ENCODE measurements at regions not wholly inside any gene's neighbourhood (a gene's known extent, or its start where the extent isn't known, plus 50 kb on each side); places are given as distances from the start of the nearest gene placed in this dataset.

- Histone ChIP-seq H3K27me3 (ENCODE audit: control insufficient read depth, insufficient read depth) (no peaks in the 10 kb centered on the region), H3K9me3 (ENCODE audit: control insufficient read depth, low read length) (no peaks in the 10 kb centered on the region), H3K4me3 (ENCODE audit: low read length) (no peak overlapping the region), H3K4me1 (ENCODE audit: control insufficient read depth, insufficient read depth, low read length) (no peaks in the 10 kb centered on the region), H3K27ac (ENCODE audit: low read length) (no peak overlapping the region)
- ATAC-seq = no peak
- DNase-seq = no peak
- intact Hi-C loops (cut with DNase I) = no loop called here
- 61% methylated on average over 5 of the region's 5 CpGs for WGBS
These were observed 312.3 kb downstream of the HAO1 start for GRCh38 chr20:7627734-7628663.

GRCh38 chr20:7629880-7630279 is 310.4 kb downstream of the HAO1 start:
- no peak overlapping the region for H3K27ac ChIP-seq (ENCODE audit: low read length)
- intact Hi-C loops (cut with DNase I) = no loop called here
- no peak for ATAC-seq
- no peak for DNase-seq
- no peaks in the 10 kb centered on the region for H3K9me3 ChIP-seq (ENCODE audit: control insufficient read depth, low read length)
- H3K4me1 ChIP-seq (ENCODE audit: control insufficient read depth, insufficient read depth, low read length) = no peaks in the 10 kb centered on the region
- 53% methylated on average over 1 of the region's 1 CpG for WGBS
- no peak overlapping the region for H3K4me3 ChIP-seq (ENCODE audit: low read length)
- H3K27me3 ChIP-seq (ENCODE audit: control insufficient read depth, insufficient read depth) = no peaks in the 10 kb centered on the region

GRCh38 chr20:7637184-7637583 is 303.1 kb downstream of the HAO1 start:
- intact Hi-C loops (cut with DNase I) = no loop called here
- peak in 1 of 2 donors; percentile 40 for ATAC-seq
- no peak for DNase-seq
- Histone ChIP-seq H3K27me3 (ENCODE audit: control insufficient read depth, insufficient read depth) (no peaks in the 10 kb centered on the region), H3K27ac (ENCODE audit: low read length) (no peak overlapping the region), H3K9me3 (ENCODE audit: control insufficient read depth, low read length) (no peaks in the 10 kb centered on the region), H3K4me3 (ENCODE audit: low read length) (no peak overlapping the region), H3K4me1 (ENCODE audit: control insufficient read depth, insufficient read depth, low read length) (no peaks in the 10 kb centered on the region)

GRCh38 chr20:7650086-7650879 is 290.0 kb downstream of the HAO1 start:
- peak; percentile 72 to 96 for ATAC-seq
- intact Hi-C loops (cut with DNase I) = no loop called here
- H3K27me3 ChIP-seq (ENCODE audit: control insufficient read depth, insufficient read depth) = no peaks in the 10 kb centered on the region
- no peak overlapping the region for H3K4me3 ChIP-seq (ENCODE audit: low read length)
- no peak for DNase-seq
- H3K4me1 ChIP-seq (ENCODE audit: control insufficient read depth, insufficient read depth, low read length) = no peaks in the 10 kb centered on the region
- no peak overlapping the region for H3K27ac ChIP-seq (ENCODE audit: low read length)
- WGBS = 63% methylated on average over 6 of the region's 6 CpGs
- H3K9me3 ChIP-seq (ENCODE audit: control insufficient read depth, low read length) = no peaks in the 10 kb centered on the region

GRCh38 chr20:7654231-7654630 is 286.0 kb downstream of the HAO1 start:
- Histone ChIP-seq H3K27me3 (ENCODE audit: control insufficient read depth, insufficient read depth) (no peaks in the 10 kb centered on the region), H3K4me1 (ENCODE audit: control insufficient read depth, insufficient read depth, low read length) (no peaks in the 10 kb centered on the region), H3K27ac (ENCODE audit: low read length) (no peak overlapping the region), H3K4me3 (ENCODE audit: low read length) (no peak overlapping the region), H3K9me3 (ENCODE audit: control insufficient read depth, low read length) (no peaks in the 10 kb centered on the region)
- DNase-seq = no peak
- intact Hi-C loops (cut with DNase I) = no loop called here
- peak in 1 of 2 donors; percentile 65 for ATAC-seq

GRCh38 chr20:7656687-7657467 is 283.4 kb downstream of the HAO1 start:
- no peaks in the 10 kb centered on the region for H3K4me1 ChIP-seq (ENCODE audit: control insufficient read depth, insufficient read depth, low read length)
- no peak overlapping the region for H3K4me3 ChIP-seq (ENCODE audit: low read length)
- ATAC-seq (no peak), DNase-seq (no peak)
- no peaks in the 10 kb centered on the region for H3K9me3 ChIP-seq (ENCODE audit: control insufficient read depth, low read length)
- H3K27me3 ChIP-seq (ENCODE audit: control insufficient read depth, insufficient read depth) = no peaks in the 10 kb centered on the region
- WGBS = 75% methylated on average over 4 of the region's 4 CpGs
- no peak overlapping the region for H3K27ac ChIP-seq (ENCODE audit: low read length)
- intact Hi-C loops (cut with DNase I) = no loop called here

- no peak overlapping the region for H3K27ac ChIP-seq (ENCODE audit: low read length)
- H3K4me1 ChIP-seq (ENCODE audit: control insufficient read depth, insufficient read depth, low read length) = no peaks in the 10 kb centered on the region
- no peaks in the 10 kb centered on the region for H3K27me3 ChIP-seq (ENCODE audit: control insufficient read depth, insufficient read depth)
- H3K4me3 ChIP-seq (ENCODE audit: low read length) = no peak overlapping the region
- 85% methylated on average over 2 of the region's 2 CpGs for WGBS
- DNase-seq (no peak), ATAC-seq (no peak)
- H3K9me3 ChIP-seq (ENCODE audit: control insufficient read depth, low read length) = no peaks in the 10 kb centered on the region
- intact Hi-C loops (cut with DNase I) = no loop called here
These were observed 282.7 kb downstream of the HAO1 start for GRCh38 chr20:7657569-7657968.

- DNase-seq (no peak), ATAC-seq (no peak)
- intact Hi-C loops (cut with DNase I) = no loop called here
- no peaks in the 10 kb centered on the region for H3K4me1 ChIP-seq (ENCODE audit: control insufficient read depth, insufficient read depth, low read length)
- H3K9me3 ChIP-seq (ENCODE audit: control insufficient read depth, low read length) = no peaks in the 10 kb centered on the region
- WGBS = 89% methylated on average over 3 of the region's 3 CpGs
- H3K27me3 ChIP-seq (ENCODE audit: control insufficient read depth, insufficient read depth) = no peaks in the 10 kb centered on the region
- H3K4me3 ChIP-seq (ENCODE audit: low read length) = no peak overlapping the region
- H3K27ac ChIP-seq (ENCODE audit: low read length) = no peak overlapping the region
These were observed 280.1 kb downstream of the HAO1 start for GRCh38 chr20:7660165-7660564.

- 22% methylated on average over 2 of the region's 2 CpGs for WGBS
- Histone ChIP-seq H3K27ac (ENCODE audit: low read length) (no peak overlapping the region), H3K4me3 (ENCODE audit: low read length) (no peak overlapping the region), H3K27me3 (ENCODE audit: control insufficient read depth, insufficient read depth) (no peaks in the 10 kb centered on the region), H3K9me3 (ENCODE audit: control insufficient read depth, low read length) (no peaks in the 10 kb centered on the region), H3K4me1 (ENCODE audit: control insufficient read depth, insufficient read depth, low read length) (no peaks in the 10 kb centered on the region)
- intact Hi-C loops (cut with DNase I) = no loop called here
- DNase-seq (no peak), ATAC-seq (no peak)
These were observed 274.9 kb downstream of the HAO1 start for GRCh38 chr20:7665376-7665775.

- H3K27me3 ChIP-seq (ENCODE audit: control insufficient read depth, insufficient read depth) = no peaks in the 10 kb centered on the region
These were observed 273.1 kb downstream of the HAO1 start for GRCh38 chr20:7667194-7667593.

GRCh38 chr20:7672571-7672970 is 267.7 kb downstream of the HAO1 start:
- no peak overlapping the region for H3K27ac ChIP-seq (ENCODE audit: low read length)
- 73% methylated on average over 7 of the region's 7 CpGs for WGBS
- no peak for DNase-seq
- H3K9me3 ChIP-seq (ENCODE audit: control insufficient read depth, low read length) = no peaks in the 10 kb centered on the region
- H3K27me3 ChIP-seq (ENCODE audit: control insufficient read depth, insufficient read depth) = no peaks in the 10 kb centered on the region
- intact Hi-C loops (cut with DNase I) = no loop called here
- H3K4me3 ChIP-seq (ENCODE audit: low read length) = no peak overlapping the region
- no peak for ATAC-seq
- no peaks in the 10 kb centered on the region for H3K4me1 ChIP-seq (ENCODE audit: control insufficient read depth, insufficient read depth, low read length)

More at GRCh38 chr20:7667194-7667593, 273.1 kb downstream of the HAO1 start:
- H3K9me3 ChIP-seq (ENCODE audit: control insufficient read depth, low read length) = no peaks in the 10 kb centered on the region
- H3K4me1 ChIP-seq (ENCODE audit: control insufficient read depth, insufficient read depth, low read length) = no peaks in the 10 kb centered on the region
- ATAC-seq (no peak), DNase-seq (no peak)
- H3K4me3 ChIP-seq (ENCODE audit: low read length) = no peak overlapping the region
- no peak overlapping the region for H3K27ac ChIP-seq (ENCODE audit: low read length)
- intact Hi-C loops (cut with DNase I) = no loop called here
- WGBS = 53% methylated on average over 4 of the region's 4 CpGs

All from right cardiac atrium (tissue), 5 donors.